Stomach (tissue), 8 donors: ENCODE measurements at regions not wholly inside any gene's neighbourhood (a gene's known extent, or its start where the extent isn't known, plus 50 kb on each side); places are given as distances from the start of the nearest gene placed in this dataset.
"Not testable (repeated sequence)": the region's sequence is repeated elsewhere in the genome, so short reads cannot be mapped to it uniquely, and the experiment has no call there.

Source experiments
- DNase-seq, 2 donors: peaks; one replicate each; pipeline versions ENCODE4 v3.0.0 to v3.0.0-alpha.2; 2013 to 2019
- H3K27ac ChIP-seq, 5 donors: fragments of 200-600 bp in 4 of 5; sonication (generic) in 4 of 5; one replicate each; pipeline ENCODE4 v1.5.1; 2013 to 2019; ENCODE audit warnings: mild to moderate bottlenecking in 1 of 5, moderate library complexity in 1 of 5
- H3K27me3 ChIP-seq, 3 donors: fragments of 200-600 bp; sonication (generic); one replicate each; pipeline ENCODE4 v1.5.1; 2017 to 2019; ENCODE audit warnings: mixed run types in 1 of 3
- H3K36me3 ChIP-seq, 4 donors: fragments of 200-600 bp; sonication (generic); 1 replicate in 3 of 4; 2 replicates in 1 of 4; pipeline ENCODE4 v1.5.1; 2016 to 2019
- H3K4me1 ChIP-seq, 4 donors: fragments of 200-600 bp; sonication (generic); one replicate each; pipeline ENCODE4 v1.5.1; 2016 to 2019
- H3K4me3 ChIP-seq, 4 donors: fragments of 200-600 bp; sonication (generic) in 3 of 4; one replicate each; pipeline ENCODE4 v1.5.1; 2016 to 2019; ENCODE audit warnings: mild to moderate bottlenecking in 1 of 4
- H3K9me3 ChIP-seq, 4 donors: fragments of 200-600 bp; sonication (generic); one replicate each; pipeline ENCODE4 v1.5.1; 2016 to 2019
- EP300 ChIP-seq: sonication (generic); formaldehyde crosslinking; IDR thresholded peaks from one replicate; pipeline ENCODE4 v1.6.1; 2017; ENCODE audit warnings: antibody characterized with exemption
- POLR2A ChIP-seq, 4 donors: fragments of 450-650 bp; IDR thresholded peaks; one replicate each; pipeline ENCODE4 v1.6.1; 2016; ENCODE audit warnings: antibody characterized with exemption in 4 of 4, control low read depth in 2 of 4, mild to moderate bottlenecking in 1 of 4, moderate library complexity in 1 of 4
- POLR2AphosphoS5 ChIP-seq, 3 donors: sonication (generic); formaldehyde crosslinking; IDR thresholded peaks; one replicate each; pipeline ENCODE4 v1.6.1; 2016; ENCODE audit warnings: antibody characterized with exemption in 3 of 3
- WGBS, 5 donors: extraction: QIAGEN DNeasy Blood & Tissue Kit in 3 of 5; methylation state at CpG; one replicate each; pipeline versions ENCODE4 v1.1.5 to v1.1.7; 2013 to 2018; 5-methylcytosine and 5-hydroxymethylcytosine counted together
- intact Hi-C: fragments of 100-400 bp; cut with DNase I; formaldehyde crosslinking; loops from one replicate; pipeline ENCODE4 v1.15.1; 2023; ENCODE audit warnings: low total_unique reads
- TF ChIP-seq, protein P1 (sequence below), 7 experiments: fragments of 450-650 bp in 4 of 7; fragments of 200-600 bp in 3 of 7; sonication (generic) in 3 of 7; IDR thresholded peaks; one replicate each; pipeline ENCODE4 v1.5.1; 2016 to 2019; ENCODE audit warnings: antibody characterized with exemption in 7 of 7, control low read depth in 2 of 7, mild to moderate bottlenecking in 1 of 7
- donor health status: healthy with polysubstance abuse.
- donor health status: Bipolar disorder and iron deficiency.
- donor health status: healthy.

DNA sequence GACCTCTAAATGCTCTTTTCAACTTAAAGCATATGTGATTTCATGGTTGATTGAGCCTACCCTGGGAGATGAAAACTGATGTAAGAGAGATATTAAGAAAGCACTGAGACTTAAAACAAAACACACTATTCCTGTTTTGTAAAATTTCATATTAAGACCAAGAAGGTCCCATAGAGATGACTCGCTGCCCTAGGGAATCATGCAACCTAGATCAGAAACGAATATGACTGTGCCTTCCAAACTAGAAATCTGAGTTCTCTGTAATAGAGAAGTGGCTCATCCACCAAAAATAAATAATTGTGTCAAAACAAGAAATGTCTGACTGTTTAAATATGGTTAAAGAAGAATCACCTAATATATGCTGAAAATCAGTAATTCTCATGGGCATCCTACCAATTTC is 776.8 kb upstream of the SOX11 start:
- 76 to 85% (median 79%) methylated on average over 2 of the region's 2 CpGs for WGBS, 5 donors
- no peaks in the 10 kb centered on the region for H3K27me3 ChIP-seq
- H3K27ac ChIP-seq, result no peak overlapping the region
- TF ChIP-seq POLR2A (IDR thresholded peaks at IDR 0.05), result no peak
- TF ChIP-seq POLR2AphosphoS5 (IDR thresholded peaks at IDR 0.05), result no peak
- TF ChIP-seq EP300, result no peak
- TF ChIP-seq, protein P1, sequence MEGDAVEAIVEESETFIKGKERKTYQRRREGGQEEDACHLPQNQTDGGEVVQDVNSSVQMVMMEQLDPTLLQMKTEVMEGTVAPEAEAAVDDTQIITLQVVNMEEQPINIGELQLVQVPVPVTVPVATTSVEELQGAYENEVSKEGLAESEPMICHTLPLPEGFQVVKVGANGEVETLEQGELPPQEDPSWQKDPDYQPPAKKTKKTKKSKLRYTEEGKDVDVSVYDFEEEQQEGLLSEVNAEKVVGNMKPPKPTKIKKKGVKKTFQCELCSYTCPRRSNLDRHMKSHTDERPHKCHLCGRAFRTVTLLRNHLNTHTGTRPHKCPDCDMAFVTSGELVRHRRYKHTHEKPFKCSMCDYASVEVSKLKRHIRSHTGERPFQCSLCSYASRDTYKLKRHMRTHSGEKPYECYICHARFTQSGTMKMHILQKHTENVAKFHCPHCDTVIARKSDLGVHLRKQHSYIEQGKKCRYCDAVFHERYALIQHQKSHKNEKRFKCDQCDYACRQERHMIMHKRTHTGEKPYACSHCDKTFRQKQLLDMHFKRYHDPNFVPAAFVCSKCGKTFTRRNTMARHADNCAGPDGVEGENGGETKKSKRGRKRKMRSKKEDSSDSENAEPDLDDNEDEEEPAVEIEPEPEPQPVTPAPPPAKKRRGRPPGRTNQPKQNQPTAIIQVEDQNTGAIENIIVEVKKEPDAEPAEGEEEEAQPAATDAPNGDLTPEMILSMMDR (IDR thresholded peaks at IDR 0.05), result no peak
- no peaks in the 10 kb centered on the region for H3K4me1 ChIP-seq
- no peak overlapping the region for H3K4me3 ChIP-seq
- no peak for DNase-seq
- no peaks in the 10 kb centered on the region for H3K36me3 ChIP-seq
- intact Hi-C loops, result no loop called here
- no peaks in the 10 kb centered on the region for H3K9me3 ChIP-seq

DNA sequence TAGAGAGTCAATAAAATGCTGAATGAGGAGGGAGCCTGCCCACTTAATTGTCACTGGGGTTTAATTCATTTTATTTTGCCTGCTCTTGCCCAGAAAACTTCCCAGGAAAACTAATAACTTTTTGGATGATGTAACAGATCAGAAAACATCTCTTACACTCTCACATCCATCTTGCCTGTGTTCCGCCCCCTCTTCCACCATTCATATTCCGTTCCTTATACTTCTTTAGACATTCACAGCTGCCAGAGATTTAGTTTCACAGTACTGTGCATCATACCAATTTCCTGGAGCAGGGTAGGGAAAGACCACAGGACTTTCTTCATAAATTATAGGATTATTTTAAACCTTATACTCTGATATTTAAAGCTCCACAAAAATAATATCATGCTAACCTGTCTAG is 776.1 kb upstream of the SOX11 start:
- 41 to 49% (median 46%) methylated on average over 2 of the region's 2 CpGs for WGBS, 5 donors
- Histone ChIP-seq H3K4me3 (no peak overlapping the region), H3K9me3 (no peaks in the 10 kb centered on the region), H3K27ac (no peak overlapping the region), H3K27me3 (no peaks in the 10 kb centered on the region), H3K4me1 (no peaks in the 10 kb centered on the region), H3K36me3 (no peaks in the 10 kb centered on the region)
- intact Hi-C loops, result no loop called here
- peak in 1 of 2 donors; percentile 17 for DNase-seq
- TF ChIP-seq, protein P1 (IDR thresholded peaks at IDR 0.05), result no peak
- no peak for TF ChIP-seq EP300
- no peak for TF ChIP-seq POLR2A (IDR thresholded peaks at IDR 0.05)
- TF ChIP-seq POLR2AphosphoS5 (IDR thresholded peaks at IDR 0.05), result no peak

DNA sequence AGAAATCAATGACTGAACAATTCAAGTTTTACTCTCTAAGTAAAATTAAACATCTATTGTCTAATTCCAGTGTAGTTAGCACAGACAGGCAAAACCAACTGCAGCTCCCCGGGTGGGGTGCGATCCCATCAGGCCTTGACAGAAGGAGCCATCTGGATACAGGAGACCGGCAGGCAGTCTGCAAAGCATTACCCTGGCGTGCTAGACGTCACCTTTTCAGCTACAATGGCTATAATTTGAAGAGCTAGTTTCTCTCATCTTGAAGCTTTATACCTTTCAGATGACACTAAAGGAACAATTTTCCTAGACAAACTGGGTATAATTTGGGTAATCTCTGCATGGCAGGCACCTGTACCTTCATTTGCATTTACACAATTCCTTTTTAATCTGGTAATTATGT is 761.5 kb upstream of the SOX11 start:
- Histone ChIP-seq H3K27ac (no peak overlapping the region), H3K27me3 (no peaks in the 10 kb centered on the region), H3K4me1 (no peaks in the 10 kb centered on the region), H3K36me3 (no peaks in the 10 kb centered on the region), H3K4me3 (no peak overlapping the region), H3K9me3 (peaks cover 0 to 7% (median 0%) of the 10 kb centered on the region in 4 donors)
- 74 to 86% (median 80%) methylated on average over 5 of the region's 5 CpGs for WGBS, 5 donors
- TF ChIP-seq POLR2AphosphoS5 (IDR thresholded peaks at IDR 0.05) (no peak), POLR2A (IDR thresholded peaks at IDR 0.05) (no peak), EP300 (no peak)
- TF ChIP-seq, protein P1 (IDR thresholded peaks at IDR 0.05), result no peak
- intact Hi-C loops, result no loop called here
- peak in 1 of 2 donors; percentile 17 for DNase-seq

GRCh38 chr2:4931721-4932365 is 760.3 kb upstream of the SOX11 start:
- intact Hi-C loops, result no loop called here
- TF ChIP-seq EP300 (no peak), POLR2A (IDR thresholded peaks at IDR 0.05) (no peak), POLR2AphosphoS5 (IDR thresholded peaks at IDR 0.05) (no peak)
- TF ChIP-seq, protein P1 (IDR thresholded peaks at IDR 0.05), result no peak
- H3K4me1 ChIP-seq, result no peaks in the 10 kb centered on the region

DNA sequence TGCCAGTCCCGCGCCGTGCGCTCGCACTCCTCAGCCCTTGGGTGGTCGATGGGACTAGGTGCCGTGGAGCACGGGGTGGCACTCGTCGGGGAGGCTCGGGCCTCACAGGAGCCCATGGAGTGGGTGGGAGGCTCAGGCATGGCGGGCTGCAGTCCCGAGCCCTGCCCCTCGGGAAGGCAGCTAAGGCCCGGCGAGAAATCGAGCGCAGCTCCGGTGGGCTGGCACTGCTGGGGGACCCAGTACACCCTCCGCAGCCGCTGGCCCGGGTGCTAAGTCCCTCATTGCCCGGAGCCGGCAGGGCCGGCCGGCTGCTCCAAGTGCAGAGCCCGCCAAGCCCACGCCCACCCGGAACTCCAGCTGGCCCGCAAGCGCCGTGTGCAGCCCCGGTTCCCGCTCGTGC is 756.9 kb upstream of the SOX11 start:
- H3K27ac ChIP-seq, H3K4me3 ChIP-seq, H3K36me3 ChIP-seq, DNase-seq, H3K9me3 ChIP-seq, H3K27me3 ChIP-seq, H3K4me1 ChIP-seq, intact Hi-C loops: not testable (repeated sequence)
- WGBS, 5 donors, result 84 to 98% (median 97%) methylated on average over 17 to 29 of the region's 35 CpGs

More at GRCh38 chr2:4931721-4932365, 760.3 kb upstream of the SOX11 start:
- no peak for DNase-seq
- Histone ChIP-seq H3K4me3 (no peak overlapping the region), H3K36me3 (no peaks in the 10 kb centered on the region), H3K9me3 (peaks cover 0 to 9% (median 0%) of the 10 kb centered on the region in 4 donors), H3K27me3 (no peaks in the 10 kb centered on the region), H3K27ac (no peak overlapping the region)
- WGBS, 5 donors, result 75 to 82% (median 77%) methylated on average over 6 of the region's 6 CpGs
